ENCODE measurements at regions not wholly inside any gene's neighbourhood (a gene's known extent, or its start where the extent isn't known, plus 50 kb on each side); places are given as distances from the start of the nearest gene placed in this dataset.

GRCh38 chr4:55241461-55241860 lies 104.6 kb upstream of the SRD5A3 start:
- no peak for TF ChIP-seq CTCF (IDR thresholded peaks at IDR 0.05)
- no peak for TF ChIP-seq POLR2A (IDR thresholded peaks at IDR 0.05; ENCODE audit: low read depth)
- TF ChIP-seq POLR2AphosphoS5 (IDR thresholded peaks at IDR 0.05), result no peak

Data from esophagus muscularis mucosa (tissue), 3 donors.